Pons (tissue), 1 donor: ENCODE measurements at regions not wholly inside any gene's neighbourhood (a gene's known extent, or its start where the extent isn't known, plus 50 kb on each side); places are given as distances from the start of the nearest gene placed in this dataset.

Experiments used
- DNase-seq: peaks from one replicate; pipeline ENCODE4 v3.0.0-alpha.2; 2016; ENCODE audit warnings: low spot score

- no peak for DNase-seq
These were observed 386.6 kb downstream of the PCDH20 start for GRCh38 chr13:61029064-61029463.

GRCh38 chr13:61024046-61024445 is 391.6 kb downstream of the PCDH20 start:
- peak; percentile 89 for DNase-seq

DNA sequence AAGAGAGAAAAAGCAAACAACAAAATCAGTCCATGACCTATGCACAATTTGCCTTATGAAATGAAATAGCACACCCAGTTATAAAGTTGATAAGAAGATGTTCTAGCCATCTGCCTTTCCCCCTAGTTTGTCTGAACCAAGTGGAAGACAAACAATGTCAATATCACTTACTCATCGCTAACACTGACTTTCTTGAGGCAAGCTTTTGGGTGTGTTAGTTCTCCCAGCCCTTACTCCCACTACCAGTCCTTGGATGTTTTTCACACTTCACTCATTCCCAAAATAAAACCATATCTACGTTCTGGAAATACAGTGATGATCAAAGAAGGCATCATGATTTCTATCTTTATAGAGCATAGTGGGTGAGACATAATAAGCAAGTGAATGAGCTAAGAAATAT is 393.8 kb downstream of the PCDH20 start:
- no peak for DNase-seq

DNA sequence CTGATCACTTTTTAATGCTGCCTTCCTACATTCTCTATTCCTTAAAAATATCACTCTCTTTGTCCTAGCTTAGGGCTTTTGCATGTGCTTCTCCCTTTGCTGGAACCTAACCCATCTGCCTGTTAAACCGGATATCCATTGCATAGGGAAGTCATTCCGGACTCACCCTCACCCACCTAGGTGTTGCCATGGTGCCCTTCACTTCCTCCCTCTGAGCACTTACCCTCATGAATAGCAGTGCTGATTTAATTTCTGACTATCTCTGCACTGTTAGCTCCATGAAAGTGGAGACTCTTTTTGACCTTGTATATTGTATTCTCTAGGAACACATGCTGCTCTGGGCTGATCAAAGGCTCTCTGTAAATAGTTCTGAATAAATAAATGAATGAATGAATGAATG is 401.9 kb downstream of the PCDH20 start:
- peak; percentile 24 for DNase-seq

DNA sequence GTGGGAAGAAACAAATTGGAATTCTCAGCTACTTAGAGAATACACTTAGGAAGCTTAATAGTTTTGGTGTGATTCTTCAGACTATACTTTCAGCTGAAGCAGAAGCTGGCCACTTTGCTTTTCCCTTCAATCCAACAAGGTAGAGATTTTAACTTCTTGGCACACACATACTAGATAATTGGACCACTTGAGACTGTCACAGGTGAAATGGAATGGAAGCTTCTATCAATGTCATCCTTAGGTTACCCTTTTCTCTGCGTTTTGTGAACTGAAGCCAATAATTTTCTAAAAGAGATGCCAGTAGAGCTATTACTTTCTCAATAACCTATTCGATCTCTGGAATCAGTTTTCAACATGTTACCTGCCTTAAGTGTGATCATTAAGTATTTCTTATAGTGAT is 405.3 kb downstream of the PCDH20 start:
- DNase-seq: no peak

DNA sequence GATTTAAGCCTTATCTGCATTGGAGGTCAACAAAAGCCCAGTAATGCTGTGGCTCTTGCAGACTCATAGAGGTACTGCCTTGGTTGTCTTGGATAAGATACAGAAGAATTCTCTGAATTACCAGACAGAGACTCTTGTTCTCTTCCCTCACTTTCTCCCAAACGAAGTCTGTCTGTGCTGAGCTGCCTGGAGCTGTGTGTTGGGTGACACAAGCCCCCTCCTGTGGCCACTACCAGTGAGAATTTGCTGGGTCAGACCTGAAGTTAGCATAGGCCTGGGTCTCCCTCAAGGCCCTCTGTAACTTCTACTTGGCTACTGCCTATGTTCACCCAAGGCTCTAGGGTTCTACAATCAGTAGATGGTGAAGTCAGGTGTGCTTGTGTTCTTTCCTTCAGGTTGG is 413.0 kb downstream of the PCDH20 start:
- DNase-seq: no peak

- DNase-seq: no peak
These were observed 425.5 kb downstream of the PCDH20 start for GRCh38 chr13:60990032-60990733.

DNA sequence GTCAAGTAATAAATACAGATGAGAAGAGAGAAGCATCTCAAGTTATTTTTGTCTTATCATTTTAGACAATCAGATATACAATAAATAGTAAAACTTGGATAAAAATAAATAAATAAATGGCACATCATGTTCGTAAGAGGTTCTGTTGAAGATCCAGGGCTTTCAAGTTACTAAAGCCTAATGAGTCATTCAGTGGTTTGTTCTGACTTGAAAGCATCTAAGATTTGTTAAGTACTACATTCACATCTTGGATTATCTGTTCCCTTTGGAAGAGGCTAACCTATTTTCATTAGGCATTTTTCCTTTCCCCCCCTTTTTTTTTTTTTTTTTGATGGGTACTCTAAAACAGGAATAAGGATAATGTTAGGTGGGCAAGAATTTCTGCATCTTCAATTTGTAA is 429.3 kb downstream of the PCDH20 start:
- no peak for DNase-seq

DNA sequence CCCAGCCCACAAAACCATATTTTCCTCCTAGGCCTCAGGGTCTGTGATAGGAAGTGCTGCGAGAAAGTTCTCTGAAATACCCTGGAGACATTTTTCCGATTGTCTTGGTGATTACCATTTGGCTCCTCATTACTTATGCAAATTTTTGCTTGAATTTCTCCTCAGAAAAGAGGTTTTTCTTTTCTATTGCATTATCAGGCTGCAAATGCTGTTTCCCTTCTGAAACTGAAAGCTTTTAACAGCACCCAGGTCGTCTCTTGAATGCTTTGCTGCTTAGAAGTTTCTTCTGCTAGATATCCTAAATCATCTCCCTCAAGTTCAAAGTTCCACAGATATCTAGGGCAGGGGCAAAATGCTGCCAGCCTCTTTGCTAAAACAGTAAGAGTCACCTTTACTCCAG is 434.2 kb downstream of the PCDH20 start:
- no peak for DNase-seq

- DNase-seq: no peak
These were observed 439.3 kb downstream of the PCDH20 start for GRCh38 chr13:60976367-60976766.

- DNase-seq: no peak
These were observed 441.4 kb downstream of the PCDH20 start for GRCh38 chr13:60974296-60974695.

GRCh38 chr13:60973529-60973928 is 442.1 kb downstream of the PCDH20 start:
- no peak for DNase-seq

GRCh38 chr13:60970736-60971135 is 444.9 kb downstream of the PCDH20 start:
- DNase-seq: no peak

- DNase-seq: no peak
These were observed 446.0 kb downstream of the PCDH20 start for GRCh38 chr13:60969656-60970055.

- DNase-seq: no peak
These were observed 456.2 kb downstream of the PCDH20 start for GRCh38 chr13:60959427-60959826.

DNA sequence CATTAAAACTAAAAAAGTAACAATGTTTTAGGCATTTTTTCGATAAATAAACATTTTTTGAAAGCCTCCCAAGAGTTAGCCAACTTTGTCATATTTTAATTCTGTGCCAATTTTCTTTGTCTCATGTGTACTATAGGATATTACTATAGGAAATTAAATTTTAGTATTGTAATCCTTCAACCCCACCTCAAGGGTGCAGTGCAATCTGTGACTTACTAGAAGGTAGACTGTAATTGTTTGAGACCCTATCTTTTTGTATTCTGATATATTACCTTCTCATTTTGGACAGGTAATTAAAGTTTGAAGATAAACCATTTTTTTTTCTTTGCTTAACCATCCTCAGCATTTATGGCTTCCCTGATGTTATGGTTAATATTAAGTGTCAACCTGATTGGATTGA is 457.8 kb downstream of the PCDH20 start:
- no peak for DNase-seq

GRCh38 chr13:60945396-60945795 is 470.3 kb downstream of the PCDH20 start:
- DNase-seq: no peak

GRCh38 chr13:60944863-60945262 is 470.8 kb downstream of the PCDH20 start:
- DNase-seq: no peak

GRCh38 chr13:60944016-60944415 is 471.6 kb downstream of the PCDH20 start:
- no peak for DNase-seq

DNA sequence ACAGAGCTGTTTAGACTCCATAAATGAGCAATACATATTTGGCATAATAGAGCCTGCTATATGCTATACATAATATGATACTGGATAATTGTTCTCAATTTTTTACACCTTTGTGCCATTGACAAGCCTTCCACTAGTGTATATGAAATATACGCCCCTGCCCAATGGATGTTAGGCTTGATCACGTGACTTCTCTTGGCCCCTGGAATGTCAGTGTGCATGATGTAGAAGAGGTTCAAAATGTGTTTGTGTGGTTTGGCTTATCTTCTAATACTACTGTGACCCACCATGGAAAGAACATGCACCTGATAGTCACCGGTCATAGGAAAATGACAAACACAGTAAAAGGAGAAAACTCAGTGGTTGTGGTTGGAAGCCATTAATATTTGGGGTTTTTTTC is 479.4 kb downstream of the PCDH20 start:
- no peak for DNase-seq

DNA sequence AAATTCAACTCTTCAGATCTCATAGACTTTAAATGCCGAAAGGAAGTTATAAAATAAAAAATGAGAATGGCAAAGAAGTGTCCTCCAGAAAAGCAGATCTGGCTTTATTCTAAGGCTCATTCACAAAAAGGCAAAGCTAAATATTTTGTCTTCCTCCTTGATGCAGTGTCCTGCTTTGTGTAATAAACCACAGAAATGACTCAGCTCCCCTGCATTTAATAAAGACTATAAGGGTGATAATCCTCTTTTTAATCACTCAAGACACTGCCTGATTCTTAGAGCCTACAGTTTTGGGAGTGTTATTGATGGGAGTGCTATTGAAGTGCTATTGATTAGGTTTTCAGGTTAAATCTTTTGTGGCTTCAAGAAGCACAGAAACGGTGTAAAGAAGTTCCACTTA is 482.0 kb downstream of the PCDH20 start:
- DNase-seq: no peak

DNA sequence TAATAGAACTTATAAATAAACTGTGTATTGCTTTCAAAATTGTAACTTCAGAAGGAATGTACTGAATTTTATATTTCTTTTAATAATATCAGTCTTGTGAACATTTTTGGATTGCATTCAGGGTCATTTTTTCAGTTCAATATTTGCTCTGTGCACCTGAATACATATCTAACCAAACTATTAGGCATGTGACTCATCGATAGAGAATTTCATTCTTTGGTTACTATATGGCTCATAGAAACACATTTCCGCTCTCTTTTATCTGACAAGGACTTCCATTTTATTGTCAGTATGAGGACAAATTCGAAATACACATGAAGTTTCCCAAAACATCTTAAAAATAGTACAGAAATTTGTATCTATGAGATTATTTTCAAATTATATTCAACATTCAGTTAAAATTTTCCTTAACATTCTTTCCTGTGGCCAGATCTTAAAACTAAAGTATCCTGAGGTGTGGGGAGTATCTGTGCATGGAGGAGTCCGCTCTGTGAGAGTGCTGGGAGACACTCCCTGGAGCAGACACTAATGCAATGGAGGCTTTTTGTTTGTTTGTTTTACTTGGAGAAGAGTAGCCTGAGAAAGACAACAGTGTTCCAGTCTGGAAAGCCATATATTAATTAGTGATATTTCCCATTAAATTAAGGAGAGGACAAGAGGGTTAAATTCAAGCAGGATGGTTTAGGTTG is 483.6 kb downstream of the PCDH20 start:
- no peak for DNase-seq

- DNase-seq: no peak
These were observed 490.0 kb downstream of the PCDH20 start for GRCh38 chr13:60925686-60926085.

- DNase-seq: no peak
These were observed 490.8 kb downstream of the PCDH20 start for GRCh38 chr13:60924856-60925255.
